ES-I3 (cell line): ENCODE measurements at regions not wholly inside any gene's neighbourhood (a gene's known extent, or its start where the extent isn't known, plus 50 kb on each side); places are given as distances from the start of the nearest gene placed in this dataset.

ENCODE experiments used
- H3K36me3 ChIP-seq: 2 replicates; pipeline ENCODE4 v1.6.1; 2013; ENCODE audit warnings: mild to moderate bottlenecking, low read length, control low read depth, moderate library complexity; ENCODE audit not compliant: insufficient read depth
- H3K4me1 ChIP-seq: 2 replicates; pipeline ENCODE4 v1.6.1; 2013; ENCODE audit warnings: mild to moderate bottlenecking, control low read depth, low read length; ENCODE audit not compliant: insufficient read depth
- H3K9ac ChIP-seq: 2 replicates; pipeline ENCODE4 v1.6.1; 2013; ENCODE audit warnings: low read depth, mild to moderate bottlenecking, low read length, moderate library complexity
- H3K9me3 ChIP-seq: 2 replicates; pipeline ENCODE4 v1.6.1; 2013; ENCODE audit warnings: mild to moderate bottlenecking, low read length, moderate library complexity; ENCODE audit not compliant: control insufficient read depth, insufficient read depth

DNA sequence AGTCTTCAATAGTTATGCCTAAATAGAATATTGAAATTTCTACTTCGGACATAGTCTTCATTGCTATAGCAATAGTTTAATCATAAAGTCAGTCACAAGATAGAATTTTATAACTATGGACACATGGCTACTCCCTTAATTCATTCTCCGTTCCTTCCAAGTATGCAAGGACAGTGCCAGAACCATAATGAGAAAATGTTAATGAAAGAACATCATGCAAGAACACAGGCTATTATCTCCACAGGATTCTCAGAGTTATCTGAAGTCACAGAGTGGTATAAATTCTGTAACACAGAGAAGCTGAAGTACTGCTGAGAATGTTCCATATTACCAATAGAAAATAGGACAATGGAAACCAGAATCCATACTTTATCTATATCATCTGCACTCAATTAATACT is 826.2 kb downstream of the EPHA7 start:
- Histone ChIP-seq H3K9me3 (no peaks in the 10 kb centered on the region), H3K4me1 (no peaks in the 10 kb centered on the region), H3K9ac (no peak overlapping the region), H3K36me3 (no peaks in the 10 kb centered on the region)

GRCh38 chr6:92589996-92590395 is 829.4 kb downstream of the EPHA7 start:
- Histone ChIP-seq H3K4me1 (no peaks in the 10 kb centered on the region), H3K9ac (no peak overlapping the region), H3K36me3 (no peaks in the 10 kb centered on the region), H3K9me3 (no peaks in the 10 kb centered on the region)

DNA sequence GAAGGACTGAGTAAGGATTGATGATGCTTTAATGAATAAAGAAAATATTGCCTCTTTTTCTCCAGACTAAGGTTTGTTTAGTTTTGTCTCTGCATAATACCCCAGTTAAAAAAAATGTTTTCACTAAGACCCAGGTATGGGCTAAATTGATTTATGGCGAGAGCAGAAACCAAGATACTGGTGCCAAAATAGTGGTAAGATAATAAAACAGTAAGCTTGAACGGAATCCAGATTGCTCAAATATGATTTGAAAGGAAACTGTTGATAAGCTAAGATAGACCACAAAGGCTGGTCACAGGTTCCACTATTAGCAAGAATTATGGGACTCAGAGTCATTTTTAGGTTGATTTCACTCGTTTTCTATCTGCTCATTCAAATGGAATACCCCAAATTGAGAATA is 831.2 kb downstream of the EPHA7 start:
- no peaks in the 10 kb centered on the region for H3K9me3 ChIP-seq
- H3K4me1 ChIP-seq = no peaks in the 10 kb centered on the region
- H3K9ac ChIP-seq = no peak overlapping the region
- H3K36me3 ChIP-seq = no peaks in the 10 kb centered on the region

- Histone ChIP-seq H3K36me3 (no peaks in the 10 kb centered on the region), H3K9me3 (no peaks in the 10 kb centered on the region), H3K9ac (no peak overlapping the region), H3K4me1 (no peaks in the 10 kb centered on the region)
These were observed 831.8 kb downstream of the EPHA7 start for GRCh38 chr6:92587525-92587924.

DNA sequence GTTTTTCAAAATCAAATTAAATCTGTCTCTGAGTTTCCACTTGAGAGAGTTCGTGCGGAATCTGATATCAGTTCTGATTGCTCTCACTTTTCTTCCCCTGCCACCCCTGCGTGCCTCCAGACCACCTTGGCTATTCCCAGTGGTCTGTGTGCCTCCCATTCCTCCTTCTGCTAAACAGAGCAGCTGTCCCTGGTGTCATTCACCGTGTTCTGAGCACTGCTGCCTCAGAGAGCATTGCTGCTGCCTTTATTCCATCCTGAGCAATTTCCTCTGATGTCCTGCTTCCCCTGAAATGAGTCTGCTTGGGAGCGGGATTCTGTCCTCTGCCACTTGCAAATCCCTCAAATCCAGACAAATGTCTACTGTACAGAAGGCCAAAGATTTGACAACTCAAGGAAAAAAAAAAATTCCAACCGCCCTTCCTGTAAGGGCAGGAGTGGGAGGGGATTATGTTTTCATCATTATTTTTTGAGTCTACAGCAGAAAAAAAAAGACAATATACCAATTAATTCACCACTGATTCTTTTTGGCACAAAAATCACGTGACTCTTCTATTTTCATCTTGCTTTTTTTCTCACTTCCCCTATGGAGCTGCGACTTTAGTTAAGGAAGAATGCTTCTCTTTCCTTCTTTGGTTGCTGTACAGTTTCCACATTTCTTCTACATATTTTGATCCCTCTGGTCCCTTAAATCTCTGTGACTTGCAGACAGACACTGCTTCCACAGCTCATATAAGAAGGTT is 833.0 kb downstream of the EPHA7 start:
- Histone ChIP-seq H3K4me1 (no peaks in the 10 kb centered on the region), H3K9me3 (no peaks in the 10 kb centered on the region), H3K9ac (no peak overlapping the region), H3K36me3 (no peaks in the 10 kb centered on the region)

- Histone ChIP-seq H3K4me1 (no peaks in the 10 kb centered on the region; the same call in 1 of the 2 replicates), H3K9ac (no peak overlapping the region), H3K36me3 (no peaks in the 10 kb centered on the region), H3K9me3 (no peaks in the 10 kb centered on the region)
These were observed 837.1 kb downstream of the EPHA7 start for GRCh38 chr6:92582211-92582610.

GRCh38 chr6:92577077-92577719 is 842.2 kb downstream of the EPHA7 start:
- Histone ChIP-seq H3K4me1 (no peaks in the 10 kb centered on the region; the same call in 1 of the 2 replicates), H3K9ac (no peak overlapping the region), H3K36me3 (no peaks in the 10 kb centered on the region), H3K9me3 (no peaks in the 10 kb centered on the region)

DNA sequence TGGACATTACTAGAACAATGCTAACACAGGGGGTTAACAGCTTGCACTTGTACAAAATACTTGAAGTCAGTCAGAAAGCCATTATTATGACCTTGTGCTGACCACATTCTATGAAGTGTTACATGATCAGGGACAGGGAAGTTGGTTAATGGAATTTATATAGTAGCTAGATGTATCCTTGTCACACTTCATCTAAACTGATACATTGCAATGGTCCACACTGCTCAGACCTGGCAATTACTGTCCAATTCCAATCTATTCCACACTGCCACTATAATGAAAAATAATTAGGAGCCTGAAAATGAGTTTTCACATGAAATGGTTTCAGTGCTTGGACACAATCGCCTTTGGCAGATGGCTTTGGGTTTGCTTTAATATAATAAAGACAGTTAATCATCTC is 850.8 kb downstream of the EPHA7 start:
- Histone ChIP-seq H3K9ac (no peak overlapping the region), H3K4me1 (no peaks in the 10 kb centered on the region), H3K9me3 (no peaks in the 10 kb centered on the region), H3K36me3 (no peaks in the 10 kb centered on the region)

DNA sequence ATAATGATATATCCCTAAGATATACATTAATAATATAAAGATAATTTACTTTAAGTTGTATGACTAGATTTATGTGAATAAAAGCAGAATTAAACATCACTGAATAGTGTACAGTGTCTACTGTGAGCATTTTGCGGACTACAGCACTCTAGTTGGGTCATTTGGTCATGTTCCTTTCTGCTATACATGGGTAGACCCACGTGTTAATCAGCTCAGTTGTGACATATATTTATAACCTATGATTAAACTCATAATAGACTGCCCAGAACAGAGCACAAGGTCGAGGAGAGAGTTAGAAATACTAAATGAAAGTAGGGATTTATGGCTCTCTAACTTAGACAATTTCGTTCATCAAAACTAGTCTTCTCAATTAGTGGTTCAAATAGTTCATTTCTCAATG is 852.7 kb downstream of the EPHA7 start:
- Histone ChIP-seq H3K9ac (no peak overlapping the region), H3K36me3 (no peaks in the 10 kb centered on the region), H3K9me3 (no peaks in the 10 kb centered on the region)

GRCh38 chr6:92564376-92564775 is 855.0 kb downstream of the EPHA7 start:
- Histone ChIP-seq H3K9me3 (no peaks in the 10 kb centered on the region), H3K36me3 (no peaks in the 10 kb centered on the region), H3K4me1 (no peaks in the 10 kb centered on the region), H3K9ac (no peak overlapping the region)

More for the DNA sequence above, 852.7 kb downstream of the EPHA7 start:
- no peaks in the 10 kb centered on the region for H3K4me1 ChIP-seq

GRCh38 chr6:92559611-92560010 is 859.7 kb downstream of the EPHA7 start:
- Histone ChIP-seq H3K9me3 (no peaks in the 10 kb centered on the region), H3K4me1 (no peaks in the 10 kb centered on the region), H3K9ac (no peak overlapping the region), H3K36me3 (no peaks in the 10 kb centered on the region)

GRCh38 chr6:92559003-92559402 is 860.4 kb downstream of the EPHA7 start:
- H3K9me3 ChIP-seq = no peaks in the 10 kb centered on the region
- no peaks in the 10 kb centered on the region for H3K4me1 ChIP-seq
- H3K9ac ChIP-seq = no peak overlapping the region
- H3K36me3 ChIP-seq = no peaks in the 10 kb centered on the region

DNA sequence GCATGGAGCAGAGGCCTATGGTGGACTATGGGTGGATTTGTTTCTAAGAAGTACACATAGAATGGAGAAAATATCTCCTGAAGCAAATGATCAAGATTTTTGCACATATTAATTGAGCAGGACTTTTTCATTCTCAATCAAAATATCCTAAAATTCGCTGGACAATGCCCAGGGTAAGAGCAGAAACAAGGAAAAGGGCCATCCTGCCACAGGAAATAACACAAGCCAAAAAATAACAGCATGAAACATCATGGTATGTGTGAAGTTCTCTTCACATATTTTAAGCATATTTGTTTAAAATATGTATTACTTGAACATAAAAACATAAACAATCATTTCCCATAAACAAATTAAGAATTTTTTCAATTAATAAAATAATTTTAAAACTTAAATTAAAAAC is 868.9 kb downstream of the EPHA7 start:
- Histone ChIP-seq H3K9me3 (no peaks in the 10 kb centered on the region), H3K36me3 (no peaks in the 10 kb centered on the region), H3K4me1 (no peaks in the 10 kb centered on the region), H3K9ac (no peak overlapping the region)

DNA sequence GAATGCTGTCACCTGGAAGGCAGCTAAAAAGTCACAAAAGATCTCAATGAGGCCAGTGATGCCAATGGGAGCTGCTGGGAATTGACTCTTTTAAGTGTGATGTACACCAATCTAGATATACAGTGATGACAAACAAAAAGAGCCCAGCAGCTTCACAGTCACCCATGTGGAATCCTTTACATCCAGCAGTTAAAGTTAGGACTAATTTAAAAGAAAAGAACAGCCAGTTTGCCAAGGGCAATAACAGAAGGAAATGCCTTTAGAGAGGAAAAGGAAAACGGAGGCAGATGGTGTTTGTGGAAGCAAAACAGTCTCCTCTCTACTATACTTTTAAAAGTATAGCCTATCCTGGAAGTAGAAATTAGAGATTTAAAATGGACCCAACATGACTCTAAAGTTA is 873.5 kb downstream of the EPHA7 start:
- Histone ChIP-seq H3K36me3 (no peaks in the 10 kb centered on the region), H3K9ac (no peak overlapping the region), H3K4me1 (no peaks in the 10 kb centered on the region), H3K9me3 (no peaks in the 10 kb centered on the region)

DNA sequence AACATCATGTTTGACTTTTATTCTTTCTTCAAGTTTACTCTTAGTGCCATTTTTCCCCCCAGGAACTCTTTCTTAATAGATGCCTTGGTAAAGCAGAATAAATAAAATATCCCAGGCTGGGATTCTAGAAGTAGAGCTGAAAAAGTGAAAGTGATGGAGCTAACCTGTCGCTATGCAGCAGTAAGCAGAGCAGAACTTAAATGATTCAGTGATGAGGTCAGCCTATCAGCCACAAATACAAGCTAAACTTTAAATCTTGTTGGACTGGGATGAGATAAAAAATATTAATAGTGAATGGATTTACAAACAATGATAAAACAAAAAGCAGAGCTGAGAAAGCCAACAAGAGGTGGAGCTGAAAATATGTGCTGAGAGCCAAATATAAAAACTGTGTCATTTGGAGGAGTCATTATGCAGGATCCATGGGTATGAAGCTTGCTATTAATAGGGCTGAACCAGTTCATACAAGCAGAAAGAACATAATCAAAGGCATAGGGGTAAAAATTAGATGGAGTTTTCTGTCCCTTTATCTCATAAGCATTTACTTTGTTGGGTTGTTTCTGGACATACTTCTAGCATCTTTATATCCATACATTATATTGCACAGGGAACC is 877.8 kb downstream of the EPHA7 start:
- Histone ChIP-seq H3K4me1 (no peaks in the 10 kb centered on the region), H3K9me3 (no peaks in the 10 kb centered on the region), H3K9ac (no peak overlapping the region), H3K36me3 (no peaks in the 10 kb centered on the region)
